HFF-Myc (cell line): ENCODE measurements at regions not wholly inside any gene's neighbourhood (a gene's known extent, or its start where the extent isn't known, plus 50 kb on each side); places are given as distances from the start of the nearest gene placed in this dataset.
A peak's percentile ranks its signal among the peaks of the same experiment; 100 is the strongest.

Source experiments
- DNase-seq: peaks from one replicate; pipeline ENCODE4 v3.0.0-alpha.2; 2011; ENCODE audit warnings: low read depth; ENCODE audit errors: extremely low read depth
- H3K4me3 ChIP-seq: replicated peaks from 2 replicates; pipeline ENCODE4 v1.5.1; 2011; ENCODE audit warnings: low read depth, mild to moderate bottlenecking, control low read depth, low read length
- TF ChIP-seq, protein P1 (sequence below): IDR thresholded peaks from 2 replicates; pipeline ENCODE4 v1.5.1; 2012; ENCODE audit warnings: mild to moderate bottlenecking, low read depth, low read length, control low read depth; ENCODE audit errors: missing control alignments

- TF ChIP-seq, protein P1, sequence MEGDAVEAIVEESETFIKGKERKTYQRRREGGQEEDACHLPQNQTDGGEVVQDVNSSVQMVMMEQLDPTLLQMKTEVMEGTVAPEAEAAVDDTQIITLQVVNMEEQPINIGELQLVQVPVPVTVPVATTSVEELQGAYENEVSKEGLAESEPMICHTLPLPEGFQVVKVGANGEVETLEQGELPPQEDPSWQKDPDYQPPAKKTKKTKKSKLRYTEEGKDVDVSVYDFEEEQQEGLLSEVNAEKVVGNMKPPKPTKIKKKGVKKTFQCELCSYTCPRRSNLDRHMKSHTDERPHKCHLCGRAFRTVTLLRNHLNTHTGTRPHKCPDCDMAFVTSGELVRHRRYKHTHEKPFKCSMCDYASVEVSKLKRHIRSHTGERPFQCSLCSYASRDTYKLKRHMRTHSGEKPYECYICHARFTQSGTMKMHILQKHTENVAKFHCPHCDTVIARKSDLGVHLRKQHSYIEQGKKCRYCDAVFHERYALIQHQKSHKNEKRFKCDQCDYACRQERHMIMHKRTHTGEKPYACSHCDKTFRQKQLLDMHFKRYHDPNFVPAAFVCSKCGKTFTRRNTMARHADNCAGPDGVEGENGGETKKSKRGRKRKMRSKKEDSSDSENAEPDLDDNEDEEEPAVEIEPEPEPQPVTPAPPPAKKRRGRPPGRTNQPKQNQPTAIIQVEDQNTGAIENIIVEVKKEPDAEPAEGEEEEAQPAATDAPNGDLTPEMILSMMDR: no peak
- DNase-seq: no peak
- H3K4me3 ChIP-seq: no peak overlapping the region
Measured at GRCh38 chr6:14207448-14207847, 89.9 kb downstream of the CD83 start.

GRCh38 chr6:14209000-14209399 lies 91.4 kb downstream of the CD83 start:
- H3K4me3 ChIP-seq: no peak overlapping the region
- DNase-seq: no peak
- TF ChIP-seq, protein P1: no peak

GRCh38 chr6:14210077-14210476 lies 92.5 kb downstream of the CD83 start:
- H3K4me3 ChIP-seq: no peak overlapping the region; the same call in 1 of the 2 replicates
- no peak for DNase-seq
- TF ChIP-seq, protein P1: no peak

DNA sequence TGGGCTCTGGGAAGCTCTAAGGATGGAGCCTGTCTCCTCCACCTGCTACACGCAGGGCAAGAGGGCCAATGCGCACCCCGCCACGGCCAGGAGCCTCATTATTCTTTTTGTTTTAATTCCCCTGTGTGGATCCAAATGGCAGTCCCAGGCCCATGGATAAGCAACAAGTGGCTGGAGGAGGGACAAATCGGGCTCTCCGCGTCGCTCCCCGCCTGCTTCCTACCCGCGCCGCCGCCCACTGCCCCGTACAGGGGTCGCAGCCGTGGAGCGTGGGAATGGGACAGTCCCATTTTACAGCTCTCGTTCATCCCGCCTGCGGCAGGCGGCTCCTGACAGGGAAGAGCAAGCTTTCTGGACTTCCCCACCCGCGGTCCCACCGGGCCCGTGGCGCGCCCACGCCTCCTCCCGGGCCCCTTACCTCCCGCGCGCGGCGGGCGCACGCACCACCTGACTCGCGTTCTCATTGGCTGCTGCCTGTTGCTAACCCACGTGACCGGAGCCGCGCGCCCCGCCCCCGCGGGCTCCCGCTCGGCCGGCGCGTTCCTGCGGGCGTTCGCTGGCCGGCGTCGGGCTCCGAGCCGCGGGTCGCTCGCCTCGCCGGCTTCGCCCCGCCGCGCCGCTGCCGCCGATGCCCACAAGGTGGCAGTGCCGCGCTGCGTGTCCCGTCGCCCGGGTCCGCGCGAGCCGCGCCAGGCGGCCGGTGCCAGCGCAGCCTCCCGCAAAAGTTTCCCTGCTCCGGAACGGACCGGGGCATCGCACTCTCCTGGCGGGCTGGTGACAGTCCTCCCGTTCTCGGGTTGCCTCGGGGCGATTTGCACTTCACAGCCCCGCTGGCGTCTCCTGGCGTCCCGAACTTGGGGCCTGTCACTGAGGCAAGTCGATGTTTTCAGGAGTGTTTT lies 93.3 kb downstream of the CD83 start:
- peak overlapping the region; percentile 59 for H3K4me3 ChIP-seq
- TF ChIP-seq, protein P1: peak; percentile 21
- peak; percentile 49 for DNase-seq

DNA sequence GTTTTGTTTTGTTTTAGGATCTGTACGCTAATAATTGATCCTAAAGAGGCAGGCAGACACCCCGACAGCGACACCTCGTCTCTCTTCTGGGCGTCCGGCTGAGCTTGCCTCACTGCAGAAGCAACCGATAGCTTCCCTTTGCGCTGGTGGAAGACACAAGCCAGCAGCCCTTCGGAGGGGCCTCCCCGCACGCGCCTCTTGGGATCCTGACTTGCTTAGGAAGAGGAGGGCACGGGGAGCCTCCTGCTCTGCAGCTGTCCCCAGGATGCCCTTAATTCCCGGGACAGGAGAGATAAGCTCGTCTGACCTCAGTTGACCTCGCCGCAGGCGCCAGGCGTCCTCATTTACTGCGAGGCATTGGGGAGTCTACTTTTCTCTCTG lies 94.0 kb downstream of the CD83 start:
- TF ChIP-seq, protein P1: no peak
- H3K4me3 ChIP-seq: peak overlapping the region; percentile 43
- DNase-seq: no peak

DNA sequence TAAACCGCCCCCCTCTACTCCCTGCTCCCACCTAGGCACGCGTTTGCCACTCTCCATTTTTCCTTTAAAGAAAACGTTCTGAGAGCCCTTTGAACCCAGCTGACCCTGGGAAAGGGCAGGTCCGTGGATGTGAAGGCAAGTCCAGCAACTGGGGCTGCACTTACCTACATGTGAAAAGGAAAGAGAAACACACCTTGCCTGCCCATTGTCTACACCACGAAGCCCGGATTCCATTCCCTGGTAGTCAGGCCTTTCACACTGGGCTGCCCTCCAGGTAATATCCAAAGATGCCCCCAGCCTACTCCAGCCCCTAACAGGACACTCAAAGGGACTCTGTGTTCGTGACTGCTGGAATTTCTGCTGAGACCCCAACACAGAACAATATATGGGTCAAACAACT lies 94.4 kb downstream of the CD83 start:
- no peak overlapping the region for H3K4me3 ChIP-seq
- TF ChIP-seq, protein P1: no peak

More for the DNA sequence above, 94.4 kb downstream of the CD83 start:
- DNase-seq: no peak
